ENCODE measurements at regions not wholly inside any gene's neighbourhood (a gene's known extent, or its start where the extent isn't known, plus 50 kb on each side); places are given as distances from the start of the nearest gene placed in this dataset.
"Not testable (repeated sequence)": the region's sequence is repeated elsewhere in the genome, so short reads cannot be mapped to it uniquely, and the experiment has no call there.

DNA sequence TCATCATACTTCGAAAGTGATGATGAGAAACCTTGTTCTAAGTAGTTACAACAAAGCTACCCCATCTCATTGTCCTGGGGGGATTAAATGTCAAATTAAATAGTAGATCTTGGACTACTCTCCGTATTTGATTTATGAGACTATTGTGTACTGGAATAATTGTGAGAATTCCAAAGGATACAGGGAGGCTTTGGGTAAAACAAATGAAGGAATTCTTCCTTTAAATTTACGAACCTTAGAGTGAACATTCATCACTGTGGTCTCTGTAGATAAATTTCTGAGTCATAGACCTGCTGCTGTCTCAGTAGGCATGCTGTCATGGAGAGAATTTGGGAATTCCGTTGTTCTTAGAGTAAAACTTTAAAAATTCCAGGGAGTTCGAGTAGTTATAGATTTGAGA, 836.2 kb downstream of the DNAH5 start:
- Histone ChIP-seq H3K36me3 (no peaks in the 10 kb centered on the region), H3K27ac (no peak overlapping the region), H3K4me3 (no peak overlapping the region), H3K4me1 (no peaks in the 10 kb centered on the region), H3K9me3 (no peaks in the 10 kb centered on the region), H3K27me3 (no peaks in the 10 kb centered on the region)
- no peak for DNase-seq (ENCODE audit: low spot score in 2 of 2)
- TF ChIP-seq POLR2AphosphoS5 (IDR thresholded peaks at IDR 0.05) (no peak), POLR2A (IDR thresholded peaks at IDR 0.05) (no peak), CTCF (IDR thresholded peaks at IDR 0.05) (no peak)
- intact Hi-C loops (cut with DNase I; ENCODE audit: low total_unique reads) = no loop called here

DNA sequence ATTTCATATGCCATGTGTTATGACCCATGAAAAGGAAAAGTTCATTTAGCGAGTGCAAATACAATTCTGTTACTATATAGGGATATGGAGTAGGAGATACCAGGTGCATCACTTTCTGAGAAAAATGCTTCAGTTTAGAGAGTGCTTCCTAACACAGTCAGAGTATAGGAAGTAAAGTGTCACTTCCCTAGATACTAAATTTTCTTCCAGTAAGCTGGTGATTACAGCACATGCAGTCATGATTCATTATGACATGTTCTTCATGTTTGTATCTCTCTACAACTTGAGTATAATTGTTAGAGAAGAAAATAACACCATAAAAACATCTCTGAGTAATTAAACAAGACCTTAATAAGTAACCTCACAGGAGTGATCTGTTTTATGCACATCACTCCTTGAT, 837.0 kb downstream of the DNAH5 start:
- DNase-seq (ENCODE audit: low spot score in 2 of 2) = no peak
- Histone ChIP-seq H3K4me1 (no peaks in the 10 kb centered on the region), H3K9me3 (no peaks in the 10 kb centered on the region), H3K4me3 (no peak overlapping the region), H3K27me3 (no peaks in the 10 kb centered on the region), H3K36me3 (no peaks in the 10 kb centered on the region), H3K27ac (no peak overlapping the region)
- no peak for TF ChIP-seq CTCF (IDR thresholded peaks at IDR 0.05)
- TF ChIP-seq POLR2AphosphoS5 (IDR thresholded peaks at IDR 0.05) = no peak
- TF ChIP-seq POLR2A (IDR thresholded peaks at IDR 0.05) = no peak
- intact Hi-C loops (cut with DNase I; ENCODE audit: low total_unique reads) = no loop called here

DNA sequence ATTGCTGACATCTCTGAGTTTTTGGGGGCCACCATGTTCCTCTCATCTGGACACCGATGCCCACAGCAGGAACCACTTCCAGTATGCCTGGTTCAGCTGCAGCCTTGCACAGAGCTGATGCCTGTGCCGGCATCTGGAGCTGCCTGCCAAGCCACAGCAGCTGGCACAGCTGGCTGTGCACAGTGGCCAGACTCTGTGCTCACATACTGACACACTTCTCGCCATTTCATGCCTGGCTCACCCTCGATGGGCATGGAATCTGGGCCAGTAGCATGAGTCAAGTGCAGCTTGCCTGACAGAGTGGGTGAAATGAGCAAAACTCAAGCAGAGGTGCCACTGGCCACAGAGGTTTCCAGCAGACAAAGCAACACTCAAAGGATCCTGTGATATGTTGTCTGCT, 863.4 kb downstream of the DNAH5 start:
- DNase-seq (ENCODE audit: low spot score in 2 of 2) = no peak
- intact Hi-C loops (cut with DNase I; ENCODE audit: low total_unique reads) = no loop called here
- Histone ChIP-seq H3K36me3 (no peaks in the 10 kb centered on the region), H3K9me3 (peaks cover 0 to 15% of the 10 kb centered on the region in 2 donors), H3K27ac (no peak overlapping the region), H3K4me1 (no peaks in the 10 kb centered on the region), H3K27me3 (no peaks in the 10 kb centered on the region), H3K4me3 (no peak overlapping the region)
- TF ChIP-seq POLR2AphosphoS5 (IDR thresholded peaks at IDR 0.05) = no peak
- no peak for TF ChIP-seq CTCF (IDR thresholded peaks at IDR 0.05)
- no peak for TF ChIP-seq POLR2A (IDR thresholded peaks at IDR 0.05)

- intact Hi-C loops (cut with DNase I; ENCODE audit: low total_unique reads); H3K4me1 ChIP-seq; DNase-seq (ENCODE audit: low spot score in 2 of 2); H3K27ac ChIP-seq; H3K36me3 ChIP-seq; H3K4me3 ChIP-seq; H3K27me3 ChIP-seq: not testable (repeated sequence)
- peaks cover 12 to 36% of the 10 kb centered on the region in 2 donors for H3K9me3 ChIP-seq
Observed at GRCh38 chr5:13072936-13073335, 871.6 kb downstream of the DNAH5 start.

- intact Hi-C loops (cut with DNase I; ENCODE audit: low total_unique reads) = no loop called here
- no peak for DNase-seq (ENCODE audit: low spot score in 2 of 2)
- H3K9me3 ChIP-seq = no peaks in the 10 kb centered on the region
- H3K36me3 ChIP-seq = no peaks in the 10 kb centered on the region
- H3K4me1 ChIP-seq = no peaks in the 10 kb centered on the region
- H3K27ac ChIP-seq = no peak overlapping the region
- no peaks in the 10 kb centered on the region for H3K27me3 ChIP-seq
- no peak overlapping the region for H3K4me3 ChIP-seq
- TF ChIP-seq POLR2AphosphoS5 (IDR thresholded peaks at IDR 0.05) = no peak
- no peak for TF ChIP-seq CTCF (IDR thresholded peaks at IDR 0.05)
Observed at GRCh38 chr5:13063088-13063487, 881.4 kb downstream of the DNAH5 start.

DNA sequence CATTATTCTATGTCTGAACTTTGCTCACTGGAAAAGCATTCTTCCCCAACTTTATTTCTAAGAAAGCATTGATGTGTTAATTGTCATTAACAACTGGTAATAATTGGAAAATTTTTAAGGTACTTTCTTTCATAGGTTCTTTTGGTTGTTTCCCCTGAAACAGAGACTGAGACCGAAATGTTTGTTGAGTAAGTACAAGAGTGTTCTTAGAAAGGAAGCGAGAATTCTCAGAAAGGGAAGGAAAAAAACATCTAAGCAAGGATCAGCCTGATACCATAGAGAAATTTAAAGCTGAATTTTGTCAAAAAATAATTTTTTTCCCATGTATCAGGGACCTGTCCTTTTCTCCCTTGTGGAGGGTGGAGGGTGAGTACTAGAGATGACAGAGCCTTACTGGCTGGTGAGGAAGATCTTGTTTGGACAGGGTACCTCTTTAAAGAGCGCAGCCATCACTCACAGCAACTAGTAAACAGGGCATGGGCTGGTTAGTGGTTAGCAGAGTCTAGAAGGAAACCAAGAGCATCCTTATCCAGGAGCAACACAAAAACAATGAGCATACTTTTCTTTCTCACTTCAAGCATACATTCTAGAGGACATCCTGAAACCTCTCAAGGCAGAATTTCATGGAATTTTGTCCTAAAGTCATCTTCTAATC, 898.5 kb downstream of the DNAH5 start:
- DNase-seq (ENCODE audit: low spot score in 2 of 2) = no peak
- H3K4me3 ChIP-seq = no peak overlapping the region
- intact Hi-C loops (cut with DNase I; ENCODE audit: low total_unique reads) = no loop called here
- no peak for TF ChIP-seq CTCF (IDR thresholded peaks at IDR 0.05)
- no peak for TF ChIP-seq POLR2AphosphoS5 (IDR thresholded peaks at IDR 0.05)
- TF ChIP-seq POLR2A (IDR thresholded peaks at IDR 0.05) = no peak
- no peaks in the 10 kb centered on the region for H3K27me3 ChIP-seq
- H3K9me3 ChIP-seq = no peaks in the 10 kb centered on the region
- H3K36me3 ChIP-seq = no peaks in the 10 kb centered on the region
- H3K27ac ChIP-seq = no peak overlapping the region
- H3K4me1 ChIP-seq = no peaks in the 10 kb centered on the region

Measured in breast epithelium (tissue), 4 donors.